ENCODE measurements at regions not wholly inside any gene's neighbourhood (a gene's known extent, or its start where the extent isn't known, plus 50 kb on each side); places are given as distances from the start of the nearest gene placed in this dataset.
A peak's percentile ranks its signal among the peaks of the same experiment; 100 is the strongest.
"Not testable (repeated sequence)": the region's sequence is repeated elsewhere in the genome, so short reads cannot be mapped to it uniquely, and the experiment has no call there.

- Histone ChIP-seq H3K4me3 (peak overlapping the region in 3 of 4 donors; percentile 65 to 72 (median 68)), H3K4me1 (peaks cover 0 to 3% of the 10 kb centered on the region in 2 donors), H3K9me3 (no peaks in the 10 kb centered on the region), H3K36me3 (no peaks in the 10 kb centered on the region), H3K27ac (peak overlapping the region in 3 of 4 donors; percentile 67 to 72 (median 68)), H3K27me3 (no peaks in the 10 kb centered on the region)
- intact Hi-C loops (cut with DNase I; ENCODE audit: low total_unique reads) (no loop called here), in situ Hi-C loops (cut with MboI; ENCODE audit: low sequenced_read_pairs in 4 of 4) (loop anchor here in 1 of 4 donors (25.0 kb wide), 2 partner anchors 412 to 662 kb away; partner anchors contain the start of genes ZNF680 and ZNF736)
- ATAC-seq (peak; percentile 86 to 90), DNase-seq (peak; percentile 60 to 74)
- TF ChIP-seq CTCF (IDR thresholded peaks at IDR 0.05 in 4 of 5, conservative IDR thresholded peaks at IDR 0.05 in 1 of 5) (no peak), POLR2A (IDR thresholded peaks at IDR 0.05) (no peak)
Observed at GRCh38 chr7:63899691-63900393, 98.8 kb upstream of the ZNF722 start.

- Histone ChIP-seq H3K36me3 (no peaks in the 10 kb centered on the region), H3K4me3 (peak overlapping the region; percentile 21 to 72 (median 66)), H3K4me1 (peaks cover 0 to 3% of the 10 kb centered on the region in 2 donors), H3K27me3 (no peaks in the 10 kb centered on the region), H3K9me3 (no peaks in the 10 kb centered on the region), H3K27ac (peak overlapping the region in 3 of 4 donors; percentile 67 to 72 (median 68))
- ATAC-seq (peak; percentile 98 to 99), DNase-seq (peak; percentile 79 to 90)
- TF ChIP-seq POLR2A (IDR thresholded peaks at IDR 0.05) (no peak), CTCF (IDR thresholded peaks at IDR 0.05 in 4 of 5, conservative IDR thresholded peaks at IDR 0.05 in 1 of 5) (no peak)
- in situ Hi-C loops (cut with MboI; ENCODE audit: low sequenced_read_pairs in 4 of 4) = loop anchor here in 1 of 4 donors (25.0 kb wide), 2 partner anchors 412 to 662 kb away; partner anchors contain the start of genes ZNF680 and ZNF736
- intact Hi-C loops (cut with DNase I; ENCODE audit: low total_unique reads) = no loop called here
Observed at GRCh38 chr7:63900394-63901203, 98.0 kb upstream of the ZNF722 start.

GRCh38 chr7:63901204-63901506 lies 97.5 kb upstream of the ZNF722 start:
- DNase-seq; H3K36me3 ChIP-seq; intact Hi-C loops (cut with DNase I; ENCODE audit: low total_unique reads); H3K27me3 ChIP-seq; H3K9me3 ChIP-seq; H3K4me1 ChIP-seq: not testable (repeated sequence)
- Histone ChIP-seq H3K4me3 (peak overlapping the region; percentile 21 to 72 (median 66)), H3K27ac (peak overlapping the region in 3 of 4 donors; percentile 34 to 72 (median 67))
- peak; percentile 7 to 21 for ATAC-seq
- in situ Hi-C loops (cut with MboI; ENCODE audit: low sequenced_read_pairs in 4 of 4) = loop anchor here in 1 of 4 donors (25.0 kb wide), 2 partner anchors 411 to 661 kb away; partner anchors contain the start of genes ZNF680 and ZNF736

GRCh38 chr7:63918986-63919385 lies 79.7 kb upstream of the ZNF722 start:
- TF ChIP-seq CTCF (IDR thresholded peaks at IDR 0.05 in 4 of 5, conservative IDR thresholded peaks at IDR 0.05 in 1 of 5) = no peak
- no peak for TF ChIP-seq POLR2A (IDR thresholded peaks at IDR 0.05)
- Histone ChIP-seq H3K4me1 (no peaks in the 10 kb centered on the region), H3K4me3 (no peak overlapping the region), H3K36me3 (no peaks in the 10 kb centered on the region), H3K27ac (no peak overlapping the region), H3K9me3 (no peaks in the 10 kb centered on the region), H3K27me3 (no peaks in the 10 kb centered on the region)
- intact Hi-C loops (cut with DNase I; ENCODE audit: low total_unique reads) = no loop called here
- ATAC-seq (no peak), DNase-seq (no peak)
- in situ Hi-C loops (cut with MboI; ENCODE audit: low sequenced_read_pairs in 4 of 4) = loop anchor here in 1 of 4 donors (25.0 kb wide), 2 partner anchors 393 to 643 kb away; partner anchors contain the start of genes ZNF680 and ZNF736

GRCh38 chr7:63925262-63925625 lies 73.4 kb upstream of the ZNF722 start:
- intact Hi-C loops (cut with DNase I; ENCODE audit: low total_unique reads) (no loop called here), in situ Hi-C loops (cut with MboI; ENCODE audit: low sequenced_read_pairs in 4 of 4) (no loop called here)
- H3K4me1 ChIP-seq = peaks cover 0 to 6% of the 10 kb centered on the region in 2 donors
- H3K36me3 ChIP-seq = no peaks in the 10 kb centered on the region
- no peaks in the 10 kb centered on the region for H3K9me3 ChIP-seq
- no peaks in the 10 kb centered on the region for H3K27me3 ChIP-seq
- peak overlapping the region in 3 of 4 donors; percentile 79 to 89 (median 81) for H3K27ac ChIP-seq
- DNase-seq = no peak
- ATAC-seq = no peak
- peak overlapping the region; percentile 46 to 76 (median 64) for H3K4me3 ChIP-seq
- no peak for TF ChIP-seq POLR2A (IDR thresholded peaks at IDR 0.05)
- TF ChIP-seq CTCF (IDR thresholded peaks at IDR 0.05 in 4 of 5, conservative IDR thresholded peaks at IDR 0.05 in 1 of 5) = no peak

Data from gastrocnemius medialis (tissue), 4 donors.